ENCODE measurements at regions not wholly inside any gene's neighbourhood (a gene's known extent, or its start where the extent isn't known, plus 50 kb on each side); places are given as distances from the start of the nearest gene placed in this dataset.
"Not testable (repeated sequence)": the region's sequence is repeated elsewhere in the genome, so short reads cannot be mapped to it uniquely, and the experiment has no call there.

DNA sequence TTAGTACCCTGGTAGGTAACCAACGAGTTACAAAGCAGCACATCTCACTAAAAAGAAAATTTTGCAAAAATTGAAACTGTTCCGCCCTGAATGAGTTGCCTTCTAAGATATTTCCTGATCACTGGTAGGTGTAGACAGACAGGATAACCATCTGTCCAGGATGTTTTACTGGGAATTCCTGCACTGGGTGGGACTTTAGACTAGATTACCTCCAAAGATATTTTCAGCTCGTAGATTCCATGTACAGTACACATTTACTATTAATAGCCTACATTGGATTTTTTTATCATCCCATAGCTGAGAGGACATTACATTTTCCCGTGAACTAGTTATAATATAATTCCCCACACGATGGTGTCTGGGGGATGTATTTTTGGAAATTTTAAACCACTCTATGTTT, 139.6 kb downstream of the DYRK2 start:
- Mint-ChIP-seq H3K4me3 (no peak overlapping the region), H3K27ac (no peak overlapping the region), H3K4me1 (ENCODE audit: low read depth) (peaks cover 12% of the 10 kb centered on the region), H3K9me3 (peaks cover 11% of the 10 kb centered on the region), H3K27me3 (no peaks in the 10 kb centered on the region), H3K36me3 (ENCODE audit: low read depth) (no peaks in the 10 kb centered on the region)
- intact Hi-C loops (cut with micrococcal nuclease): no loop called here
- ChIA-PET POLR2A (no interaction called here), CTCF (interaction anchor here (1.9 kb wide), 1 partner anchor 12 kb away, joined by 6 read pairs; no protein-coding TSS in a partner anchor)
- DNase-seq (no peak), ATAC-seq (no peak)
- TF ChIP-seq, protein P1, sequence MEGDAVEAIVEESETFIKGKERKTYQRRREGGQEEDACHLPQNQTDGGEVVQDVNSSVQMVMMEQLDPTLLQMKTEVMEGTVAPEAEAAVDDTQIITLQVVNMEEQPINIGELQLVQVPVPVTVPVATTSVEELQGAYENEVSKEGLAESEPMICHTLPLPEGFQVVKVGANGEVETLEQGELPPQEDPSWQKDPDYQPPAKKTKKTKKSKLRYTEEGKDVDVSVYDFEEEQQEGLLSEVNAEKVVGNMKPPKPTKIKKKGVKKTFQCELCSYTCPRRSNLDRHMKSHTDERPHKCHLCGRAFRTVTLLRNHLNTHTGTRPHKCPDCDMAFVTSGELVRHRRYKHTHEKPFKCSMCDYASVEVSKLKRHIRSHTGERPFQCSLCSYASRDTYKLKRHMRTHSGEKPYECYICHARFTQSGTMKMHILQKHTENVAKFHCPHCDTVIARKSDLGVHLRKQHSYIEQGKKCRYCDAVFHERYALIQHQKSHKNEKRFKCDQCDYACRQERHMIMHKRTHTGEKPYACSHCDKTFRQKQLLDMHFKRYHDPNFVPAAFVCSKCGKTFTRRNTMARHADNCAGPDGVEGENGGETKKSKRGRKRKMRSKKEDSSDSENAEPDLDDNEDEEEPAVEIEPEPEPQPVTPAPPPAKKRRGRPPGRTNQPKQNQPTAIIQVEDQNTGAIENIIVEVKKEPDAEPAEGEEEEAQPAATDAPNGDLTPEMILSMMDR (IDR thresholded peaks at IDR 0.05): no peak

DNA sequence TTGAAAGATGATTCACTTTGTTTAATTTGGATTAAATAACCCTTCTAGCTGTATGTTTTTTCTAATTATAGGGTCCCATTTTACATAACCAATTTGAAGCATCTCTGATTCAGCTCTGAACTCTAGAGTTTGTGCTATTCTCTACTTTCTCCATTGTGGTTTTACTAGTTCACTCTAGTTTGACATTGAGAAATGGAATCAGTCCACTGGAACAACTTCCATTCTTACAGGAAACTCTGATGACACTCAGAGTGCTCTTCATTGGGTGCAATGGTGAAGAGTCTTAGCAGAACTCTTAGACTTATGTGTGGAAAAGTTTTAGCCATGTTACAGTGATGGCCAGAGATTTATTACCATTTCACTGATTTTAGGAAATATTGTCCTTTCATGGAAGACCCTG, 140.7 kb downstream of the DYRK2 start:
- POLR2A ChIA-PET: interaction anchor here (0.7 kb wide), 1 partner anchor 111 kb away, joined by 3 read pairs; no protein-coding TSS in a partner anchor
- Mint-ChIP-seq H3K27ac (no peak overlapping the region), H3K4me3 (no peak overlapping the region), H3K36me3 (ENCODE audit: low read depth) (no peaks in the 10 kb centered on the region), H3K9me3 (peaks cover 11% of the 10 kb centered on the region), H3K27me3 (no peaks in the 10 kb centered on the region), H3K4me1 (ENCODE audit: low read depth) (peaks cover 8% of the 10 kb centered on the region)
- CTCF ChIA-PET: interaction anchor here (1.6 to 1.9 kb wide), 2 partner anchors 12 to 13 kb away, joined by 3 to 6 read pairs; no protein-coding TSS in a partner anchor
- intact Hi-C loops (cut with micrococcal nuclease): no loop called here
- DNase-seq (no peak), ATAC-seq (no peak)
- TF ChIP-seq, protein P1 (IDR thresholded peaks at IDR 0.05): no peak

DNA sequence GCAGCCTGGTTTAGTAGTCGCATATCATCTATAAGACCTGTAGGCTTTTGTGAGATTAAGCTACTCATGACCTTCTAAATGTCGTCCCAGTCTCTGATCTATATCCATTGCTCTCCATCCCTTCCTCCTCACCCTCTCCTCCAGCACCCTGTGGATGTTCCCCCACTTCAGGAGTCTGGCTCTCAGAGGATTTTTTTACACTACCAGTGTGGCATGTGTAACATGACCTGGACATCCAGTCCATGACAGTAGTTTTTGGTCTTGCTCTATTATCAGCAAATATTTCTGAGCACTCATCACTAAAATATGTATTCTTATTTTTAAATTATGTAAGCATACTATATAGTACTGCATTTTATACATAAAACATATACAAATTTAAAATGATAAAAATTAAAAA, 142.1 kb downstream of the DYRK2 start:
- H3K36me3 Mint-ChIP-seq (ENCODE audit: low read depth): no peaks in the 10 kb centered on the region
- H3K4me1 Mint-ChIP-seq (ENCODE audit: low read depth): peaks cover 7% of the 10 kb centered on the region
- no peak overlapping the region for H3K4me3 Mint-ChIP-seq
- CTCF ChIA-PET: interaction anchor here (0.5 to 1.6 kb wide), 3 partner anchors 10 to 419 kb away, joined by 3 read pairs; no protein-coding TSS in a partner anchor
- ATAC-seq: no peak
- DNase-seq: no peak
- POLR2A ChIA-PET: no interaction called here
- TF ChIP-seq, protein P1 (IDR thresholded peaks at IDR 0.05): no peak
- intact Hi-C loops (cut with micrococcal nuclease): no loop called here
- H3K27ac Mint-ChIP-seq: no peak overlapping the region
- peaks cover 2% of the 10 kb centered on the region for H3K27me3 Mint-ChIP-seq
- H3K9me3 Mint-ChIP-seq: peaks cover 11% of the 10 kb centered on the region

DNA sequence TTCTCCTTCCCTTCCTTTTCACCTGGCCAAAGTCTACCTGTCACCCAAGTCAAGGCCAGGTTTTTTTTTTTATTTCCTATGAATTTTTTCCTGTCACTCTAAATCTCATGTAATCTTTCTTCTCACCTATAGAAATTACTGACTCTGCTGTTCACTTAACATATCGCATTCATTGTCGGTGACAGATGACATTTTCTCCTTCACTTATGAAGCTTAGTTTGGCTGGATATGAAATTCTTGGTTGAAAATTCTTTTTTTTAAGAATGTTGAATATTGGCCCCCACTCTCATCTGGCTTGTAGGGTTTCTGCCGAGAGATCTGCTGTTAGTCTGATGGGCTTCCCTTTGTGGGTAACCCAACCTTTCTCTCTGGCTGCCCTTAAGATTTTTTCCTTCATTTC, 142.8 kb downstream of the DYRK2 start:
- H3K4me3 Mint-ChIP-seq; H3K36me3 Mint-ChIP-seq (ENCODE audit: low read depth); H3K27me3 Mint-ChIP-seq; ATAC-seq; H3K27ac Mint-ChIP-seq; H3K4me1 Mint-ChIP-seq (ENCODE audit: low read depth); DNase-seq; intact Hi-C loops (cut with micrococcal nuclease); POLR2A ChIA-PET: not testable (repeated sequence)
- H3K9me3 Mint-ChIP-seq: peaks cover 11% of the 10 kb centered on the region
- CTCF ChIA-PET: interaction anchor here (1.6 kb wide), 1 partner anchor 151 kb away, joined by 3 read pairs; no protein-coding TSS in a partner anchor

DNA sequence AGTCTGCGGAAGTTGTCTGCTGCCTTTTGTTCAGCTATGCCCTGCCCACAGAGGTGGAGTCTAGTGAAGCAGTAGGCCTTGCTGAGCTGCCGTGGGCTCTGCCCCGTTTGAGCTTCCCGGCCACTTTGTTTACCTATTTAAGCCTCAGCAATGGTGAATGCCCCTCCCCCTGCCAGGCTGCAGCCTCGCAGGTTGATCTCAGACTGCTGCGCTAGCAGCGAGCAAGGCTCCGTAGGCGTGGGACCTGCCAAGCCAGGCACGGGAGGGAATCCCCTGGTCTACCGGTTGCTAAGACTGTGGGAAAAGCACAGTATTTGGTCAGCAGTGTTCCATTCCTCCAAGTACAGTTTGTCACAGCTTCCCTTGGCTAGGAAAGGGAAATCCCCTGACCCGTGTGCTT, 143.6 kb downstream of the DYRK2 start:
- POLR2A ChIA-PET: no interaction called here
- TF ChIP-seq, protein P1 (IDR thresholded peaks at IDR 0.05): no peak
- no peak for ATAC-seq
- H3K36me3 Mint-ChIP-seq (ENCODE audit: low read depth): no peaks in the 10 kb centered on the region
- no peak for DNase-seq
- no peak overlapping the region for H3K27ac Mint-ChIP-seq
- H3K4me1 Mint-ChIP-seq (ENCODE audit: low read depth): peaks cover 5% of the 10 kb centered on the region
- CTCF ChIA-PET: no interaction called here
- no peak overlapping the region for H3K4me3 Mint-ChIP-seq
- H3K9me3 Mint-ChIP-seq: peaks cover 11% of the 10 kb centered on the region
- H3K27me3 Mint-ChIP-seq: peaks cover 2% of the 10 kb centered on the region
- intact Hi-C loops (cut with micrococcal nuclease): no loop called here

DNA sequence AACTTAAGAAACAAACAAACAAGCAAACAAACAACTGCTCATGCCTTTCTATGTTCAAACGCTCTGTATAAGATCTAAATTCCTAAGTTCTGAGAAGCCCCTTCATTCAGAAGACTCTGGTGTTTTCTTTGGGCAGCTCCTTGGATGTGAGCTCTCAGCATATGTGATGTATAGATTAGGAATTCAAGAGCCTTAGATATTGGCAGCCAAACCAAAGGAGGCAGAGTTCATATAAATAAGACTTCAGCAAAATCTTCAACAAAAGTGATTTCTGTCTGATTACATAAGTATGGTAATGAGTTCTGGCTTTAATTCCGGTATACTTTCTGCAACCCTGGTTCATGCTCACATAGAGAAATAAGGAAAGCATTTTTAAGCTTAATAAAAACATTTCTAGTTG, 145.6 kb downstream of the DYRK2 start:
- Mint-ChIP-seq H3K4me1 (ENCODE audit: low read depth) (peaks cover 9% of the 10 kb centered on the region), H3K27me3 (peaks cover 2% of the 10 kb centered on the region), H3K4me3 (no peak overlapping the region), H3K9me3 (peaks cover 11% of the 10 kb centered on the region), H3K36me3 (ENCODE audit: low read depth) (no peaks in the 10 kb centered on the region), H3K27ac (no peak overlapping the region)
- DNase-seq (no peak), ATAC-seq (no peak)
- CTCF ChIA-PET: no interaction called here
- TF ChIP-seq, protein P1 (IDR thresholded peaks at IDR 0.05): no peak
- POLR2A ChIA-PET: no interaction called here
- intact Hi-C loops (cut with micrococcal nuclease): no loop called here

Data from activated CD8-positive, alpha-beta T cell treated with anti-CD3 and anti-CD28 coated beads for 36 hours (primary cell).